Lower lobe of right lung (tissue), 2 donors: ENCODE measurements at regions not wholly inside any gene's neighbourhood (a gene's known extent, or its start where the extent isn't known, plus 50 kb on each side); places are given as distances from the start of the nearest gene placed in this dataset.

Source experiments
- ATAC-seq, 2 donors: fragments of 200-7000 bp; cut with Tn5 transposase; one replicate each; pipeline ENCODE4 v1.9.1; 2020 to 2022; ENCODE audit warnings: mild to moderate bottlenecking in 2 of 2, moderate library complexity in 2 of 2
- DNase-seq: peaks from one replicate; pipeline ENCODE4 v3.0.0-alpha.2; 2020
- H3K27ac ChIP-seq: fragments of 200-600 bp; one replicate; pipeline ENCODE4 v1.8.0; 2022
- H3K27me3 ChIP-seq: fragments of 200-600 bp; one replicate; pipeline ENCODE4 v1.8.0; 2022; ENCODE audit warnings: low read depth
- H3K36me3 ChIP-seq: fragments of 200-600 bp; one replicate; pipeline ENCODE4 v1.8.0; 2022; ENCODE audit warnings: mild to moderate bottlenecking
- H3K4me1 ChIP-seq: fragments of 200-600 bp; one replicate; pipeline ENCODE4 v1.8.0; 2022
- H3K4me3 ChIP-seq: fragments of 200-600 bp; one replicate; pipeline ENCODE4 v1.8.0; 2022; ENCODE audit warnings: mild to moderate bottlenecking
- H3K9me3 ChIP-seq: fragments of 200-600 bp; one replicate; pipeline ENCODE4 v1.8.0; 2022
- intact Hi-C: fragments of 100-400 bp; cut with DNase I; formaldehyde crosslinking; loops from one replicate; pipeline ENCODE4 v1.11.0; 2022
- TF ChIP-seq, protein P1 (sequence below): fragments of 200-600 bp; IDR thresholded peaks from one replicate; pipeline ENCODE4 v1.8.0; 2022; ENCODE audit warnings: antibody characterized with exemption, mild to moderate bottlenecking
- donor health status: DM: no; HTN: yes; CAD: no; lungs with severe emphysema.

GRCh38 chr7:28316489-28316888 lies 95.8 kb upstream of the CREB5 start:
- no peak overlapping the region for H3K27ac ChIP-seq
- DNase-seq (no peak), ATAC-seq (no peak)
- no peaks in the 10 kb centered on the region for H3K9me3 ChIP-seq
- intact Hi-C loops = no loop called here
- H3K27me3 ChIP-seq = peaks cover 19% of the 10 kb centered on the region
- H3K36me3 ChIP-seq = no peaks in the 10 kb centered on the region
- no peak overlapping the region for H3K4me3 ChIP-seq
- TF ChIP-seq, protein P1, sequence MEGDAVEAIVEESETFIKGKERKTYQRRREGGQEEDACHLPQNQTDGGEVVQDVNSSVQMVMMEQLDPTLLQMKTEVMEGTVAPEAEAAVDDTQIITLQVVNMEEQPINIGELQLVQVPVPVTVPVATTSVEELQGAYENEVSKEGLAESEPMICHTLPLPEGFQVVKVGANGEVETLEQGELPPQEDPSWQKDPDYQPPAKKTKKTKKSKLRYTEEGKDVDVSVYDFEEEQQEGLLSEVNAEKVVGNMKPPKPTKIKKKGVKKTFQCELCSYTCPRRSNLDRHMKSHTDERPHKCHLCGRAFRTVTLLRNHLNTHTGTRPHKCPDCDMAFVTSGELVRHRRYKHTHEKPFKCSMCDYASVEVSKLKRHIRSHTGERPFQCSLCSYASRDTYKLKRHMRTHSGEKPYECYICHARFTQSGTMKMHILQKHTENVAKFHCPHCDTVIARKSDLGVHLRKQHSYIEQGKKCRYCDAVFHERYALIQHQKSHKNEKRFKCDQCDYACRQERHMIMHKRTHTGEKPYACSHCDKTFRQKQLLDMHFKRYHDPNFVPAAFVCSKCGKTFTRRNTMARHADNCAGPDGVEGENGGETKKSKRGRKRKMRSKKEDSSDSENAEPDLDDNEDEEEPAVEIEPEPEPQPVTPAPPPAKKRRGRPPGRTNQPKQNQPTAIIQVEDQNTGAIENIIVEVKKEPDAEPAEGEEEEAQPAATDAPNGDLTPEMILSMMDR = no peak
- H3K4me1 ChIP-seq = no peaks in the 10 kb centered on the region

DNA sequence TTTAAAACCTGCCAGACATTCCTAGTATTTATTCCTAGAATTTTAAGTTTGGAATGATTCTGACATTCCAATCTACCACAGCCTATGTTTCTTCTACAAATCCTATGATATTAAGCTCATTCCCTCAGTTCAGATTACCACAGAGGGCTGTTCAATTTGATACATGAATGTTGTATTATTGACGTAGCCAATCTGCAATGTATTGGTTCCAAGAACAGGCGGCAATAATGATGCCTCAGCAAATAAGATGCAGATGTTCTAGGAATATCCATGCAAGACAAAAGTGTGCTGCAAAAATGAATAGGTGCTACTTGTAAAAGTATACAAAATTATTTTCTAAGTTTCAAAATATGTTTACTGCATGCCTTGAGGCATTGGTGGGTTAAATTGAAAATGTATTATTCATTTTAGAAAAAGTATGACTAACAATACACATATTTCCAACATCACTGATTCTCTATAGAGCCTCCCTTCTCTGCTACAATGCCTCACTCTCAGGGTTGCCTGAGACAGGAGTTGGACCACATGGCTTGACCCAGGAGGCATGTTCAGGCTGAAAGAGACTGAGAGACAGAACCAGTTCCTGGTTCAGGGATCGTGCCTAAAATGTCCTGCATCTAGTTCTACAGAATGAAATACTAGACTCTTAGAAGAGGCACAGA lies 94.1 kb upstream of the CREB5 start:
- intact Hi-C loops = no loop called here
- no peak overlapping the region for H3K4me3 ChIP-seq
- H3K36me3 ChIP-seq = no peaks in the 10 kb centered on the region
- peaks cover 9% of the 10 kb centered on the region for H3K27me3 ChIP-seq
- ATAC-seq (no peak), DNase-seq (no peak)
- no peaks in the 10 kb centered on the region for H3K4me1 ChIP-seq
- no peak overlapping the region for H3K27ac ChIP-seq
- no peaks in the 10 kb centered on the region for H3K9me3 ChIP-seq
- TF ChIP-seq, protein P1 = no peak

DNA sequence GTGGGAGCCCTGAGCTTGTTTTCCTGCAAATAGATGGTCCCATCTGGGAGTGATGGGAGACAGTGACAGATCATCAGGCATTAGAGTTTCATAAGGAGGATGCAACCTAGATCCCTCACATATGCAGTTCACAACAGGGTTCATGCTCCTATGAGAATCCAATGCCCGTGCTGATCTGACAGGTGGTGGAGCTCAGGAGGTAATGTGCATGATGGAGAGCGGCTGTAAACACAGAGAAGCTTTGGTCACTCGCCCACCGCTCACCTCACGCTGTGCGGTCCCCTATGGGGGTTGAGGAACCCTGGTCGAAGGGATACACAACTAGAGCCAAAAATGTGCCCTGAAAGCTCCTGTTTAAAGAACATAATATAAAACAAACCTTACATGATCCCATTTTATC lies 88.5 kb upstream of the CREB5 start:
- TF ChIP-seq, protein P1 = no peak
- Histone ChIP-seq H3K27me3 (no peaks in the 10 kb centered on the region), H3K4me3 (no peak overlapping the region), H3K4me1 (no peaks in the 10 kb centered on the region), H3K36me3 (no peaks in the 10 kb centered on the region), H3K27ac (no peak overlapping the region), H3K9me3 (no peaks in the 10 kb centered on the region)
- ATAC-seq (no peak), DNase-seq (no peak)
- intact Hi-C loops = no loop called here

DNA sequence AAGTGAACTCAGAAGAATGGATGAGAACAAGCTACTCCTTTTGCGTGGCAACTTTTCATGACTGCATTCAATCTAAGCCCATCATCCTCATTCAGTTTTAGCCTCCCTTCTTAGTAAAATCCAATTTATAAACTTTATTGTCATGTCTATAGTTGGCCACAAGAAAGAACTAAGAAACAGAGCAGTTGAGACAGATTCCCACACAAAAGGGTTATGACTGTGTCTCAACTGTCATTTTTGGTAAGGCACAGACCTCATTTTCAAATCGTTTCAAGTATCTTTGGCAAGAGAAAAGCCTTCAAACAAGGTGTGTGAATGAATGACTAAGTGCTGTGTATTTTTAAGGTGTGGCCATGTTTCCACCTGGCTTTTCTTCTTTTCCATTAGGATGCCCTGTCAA lies 84.2 kb upstream of the CREB5 start:
- TF ChIP-seq, protein P1 = no peak
- Histone ChIP-seq H3K27me3 (no peaks in the 10 kb centered on the region), H3K4me3 (no peak overlapping the region)

GRCh38 chr7:28328822-28329660 lies 83.3 kb upstream of the CREB5 start:
- Histone ChIP-seq H3K9me3 (no peaks in the 10 kb centered on the region), H3K27me3 (no peaks in the 10 kb centered on the region), H3K4me1 (no peaks in the 10 kb centered on the region), H3K4me3 (no peak overlapping the region), H3K27ac (no peak overlapping the region), H3K36me3 (no peaks in the 10 kb centered on the region)
- DNase-seq = no peak
- ATAC-seq = no peak
- intact Hi-C loops = no loop called here
- TF ChIP-seq, protein P1 = no peak

More for the DNA sequence above, 84.2 kb upstream of the CREB5 start:
- Histone ChIP-seq H3K4me1 (no peaks in the 10 kb centered on the region), H3K9me3 (no peaks in the 10 kb centered on the region), H3K27ac (no peak overlapping the region), H3K36me3 (no peaks in the 10 kb centered on the region)
- no peak for DNase-seq
- no peak for ATAC-seq
- intact Hi-C loops = no loop called here
